CD4-positive, alpha-beta T cell (primary cell): ENCODE measurements at regions not wholly inside any gene's neighbourhood (a gene's known extent, or its start where the extent isn't known, plus 50 kb on each side); places are given as distances from the start of the nearest gene placed in this dataset.
"Not testable (repeated sequence)": the region's sequence is repeated elsewhere in the genome, so short reads cannot be mapped to it uniquely, and the experiment has no call there.

Source experiments
- ATAC-seq: fragments of 200-7000 bp; cut with Tn5 transposase; one replicate; pipeline ENCODE4 v1.10.0; 2022; ENCODE audit warnings: mild to moderate bottlenecking; ENCODE audit not compliant: poor library complexity
- CTCF ChIA-PET: fragments of 350-600 bp; sonication (Branson Sonifier 250); formaldehyde crosslinking; loops from one replicate; lab custom pipeline; 2021; ENCODE audit warnings: antibody characterized with exemption, inconsistent platforms; lab: Charles Lee
- POLR2A ChIA-PET: fragments of 350-600 bp; sonication (Branson Sonifier 250); formaldehyde crosslinking; loops from one replicate; lab custom pipeline; 2021; ENCODE audit warnings: antibody characterized with exemption, inconsistent platforms; lab: Charles Lee
- DNase-seq, 14 experiments: peaks; one replicate each; pipeline ENCODE4 v3.0.0-alpha.2; 2013 to 2020; ENCODE audit warnings: mixed read lengths in 2 of 14
- H3K27ac ChIP-seq, 2 donors: one replicate each; pipeline versions ENCODE4 v1.5.1 to v1.7.0; 2013; ENCODE audit warnings: low read length in 2 of 2, low read depth in 1 of 2, mild to moderate bottlenecking in 1 of 2
- H3K27me3 ChIP-seq, 2 experiments: 1 replicate in 1 of 2; 2 replicates in 1 of 2; pipeline versions ENCODE4 v1.6.1 to v1.7.0; 2013; ENCODE audit warnings: low read length in 2 of 2, control low read depth in 1 of 2, mild to moderate bottlenecking in 1 of 2, moderate library complexity in 1 of 2; ENCODE audit not compliant: insufficient read depth in 2 of 2, control insufficient read depth in 1 of 2
- H3K36me3 ChIP-seq: one replicate; pipeline ENCODE4 v1.6.1; 2013; ENCODE audit warnings: low read length, control low read depth; ENCODE audit not compliant: insufficient read depth
- H3K4me1 ChIP-seq: one replicate; pipeline ENCODE4 v1.6.1; 2013; ENCODE audit warnings: low read length, control low read depth; ENCODE audit not compliant: insufficient read depth
- H3K4me3 ChIP-seq: one replicate; pipeline ENCODE4 v1.5.1; 2013; ENCODE audit warnings: mild to moderate bottlenecking, low read length, moderate library complexity
- H3K9me3 ChIP-seq, 2 experiments: 1 replicate in 1 of 2; 2 replicates in 1 of 2; pipeline versions ENCODE4 v1.6.1 to v1.7.0; 2013; ENCODE audit warnings: low read length in 2 of 2, mild to moderate bottlenecking in 2 of 2, control low read depth in 1 of 2, moderate library complexity in 1 of 2; ENCODE audit not compliant: control insufficient read depth in 1 of 2, insufficient read depth in 1 of 2
- H3K27ac Mint-ChIP-seq: one replicate; pipeline ENCODE4 v1.8.0; 2020; ENCODE audit warnings: mixed read lengths
- H3K27me3 Mint-ChIP-seq: one replicate; pipeline ENCODE4 v1.8.0; 2021; ENCODE audit warnings: mixed read lengths
- H3K36me3 Mint-ChIP-seq: one replicate; pipeline ENCODE4 v1.8.0; 2021; ENCODE audit warnings: low read depth, mixed read lengths
- H3K4me1 Mint-ChIP-seq: one replicate; pipeline ENCODE4 v1.8.0; 2021; ENCODE audit warnings: low read depth, mixed read lengths
- H3K4me3 Mint-ChIP-seq: one replicate; pipeline ENCODE4 v1.8.0; 2020; ENCODE audit warnings: mild to moderate bottlenecking, mixed read lengths
- H3K9me3 Mint-ChIP-seq: one replicate; pipeline ENCODE4 v1.8.0; 2020; ENCODE audit warnings: mixed read lengths
- intact Hi-C, 2 experiments: fragments of 100-400 bp; cut with DNase I in 1 of 2; cut with micrococcal nuclease in 1 of 2; formaldehyde crosslinking; loops; one replicate each; pipeline versions ENCODE4 v1.15.1 to v1.9.0; 2023 to 2025; cut with DNase I, micrococcal nuclease
- TF ChIP-seq, protein P1 (sequence below): fragments of 200-600 bp; IDR thresholded peaks from one replicate; pipeline ENCODE4 v1.8.0; 2022; ENCODE audit warnings: antibody characterized with exemption, mild to moderate bottlenecking

DNA sequence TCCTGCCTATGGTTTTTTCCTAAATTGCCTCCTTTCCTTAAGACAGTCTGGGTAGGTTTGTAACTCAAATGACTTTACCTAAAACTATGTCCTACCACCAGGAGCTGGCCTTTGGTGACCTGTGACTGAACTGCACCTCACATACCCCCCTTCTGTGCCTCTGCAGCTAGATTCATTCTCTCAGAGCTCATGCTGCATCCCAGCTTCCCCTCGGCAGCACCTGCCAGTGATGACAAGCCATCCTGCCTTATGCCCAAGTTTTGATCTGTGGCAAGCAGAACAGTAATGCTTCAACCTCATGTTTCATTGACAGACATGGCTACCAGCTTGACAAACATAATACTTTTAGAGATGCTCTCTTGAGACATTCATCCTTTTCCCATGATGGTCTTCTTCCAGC is 141.9 kb downstream of the TSEN15 start:
- H3K4me1 ChIP-seq, result no peaks in the 10 kb centered on the region
- H3K4me3 ChIP-seq, result no peak overlapping the region
- Mint-ChIP-seq H3K4me3 (no peak overlapping the region), H3K36me3 (no peaks in the 10 kb centered on the region), H3K27me3 (peaks cover 25% of the 10 kb centered on the region), H3K27ac (no peak overlapping the region), H3K4me1 (no peaks in the 10 kb centered on the region), H3K9me3 (no peaks in the 10 kb centered on the region)
- no peaks in the 10 kb centered on the region for H3K36me3 ChIP-seq
- DNase-seq (no peak), ATAC-seq (no peak)
- H3K9me3 ChIP-seq, result no peaks in the 10 kb centered on the region
- TF ChIP-seq, protein P1, sequence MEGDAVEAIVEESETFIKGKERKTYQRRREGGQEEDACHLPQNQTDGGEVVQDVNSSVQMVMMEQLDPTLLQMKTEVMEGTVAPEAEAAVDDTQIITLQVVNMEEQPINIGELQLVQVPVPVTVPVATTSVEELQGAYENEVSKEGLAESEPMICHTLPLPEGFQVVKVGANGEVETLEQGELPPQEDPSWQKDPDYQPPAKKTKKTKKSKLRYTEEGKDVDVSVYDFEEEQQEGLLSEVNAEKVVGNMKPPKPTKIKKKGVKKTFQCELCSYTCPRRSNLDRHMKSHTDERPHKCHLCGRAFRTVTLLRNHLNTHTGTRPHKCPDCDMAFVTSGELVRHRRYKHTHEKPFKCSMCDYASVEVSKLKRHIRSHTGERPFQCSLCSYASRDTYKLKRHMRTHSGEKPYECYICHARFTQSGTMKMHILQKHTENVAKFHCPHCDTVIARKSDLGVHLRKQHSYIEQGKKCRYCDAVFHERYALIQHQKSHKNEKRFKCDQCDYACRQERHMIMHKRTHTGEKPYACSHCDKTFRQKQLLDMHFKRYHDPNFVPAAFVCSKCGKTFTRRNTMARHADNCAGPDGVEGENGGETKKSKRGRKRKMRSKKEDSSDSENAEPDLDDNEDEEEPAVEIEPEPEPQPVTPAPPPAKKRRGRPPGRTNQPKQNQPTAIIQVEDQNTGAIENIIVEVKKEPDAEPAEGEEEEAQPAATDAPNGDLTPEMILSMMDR, result no peak
- H3K27me3 ChIP-seq, result peaks cover 0 to 6% of the 10 kb centered on the region in 2 experiments
- intact Hi-C loops, result no loop called here
- no peak overlapping the region for H3K27ac ChIP-seq
- POLR2A ChIA-PET, result no interaction called here
- CTCF ChIA-PET, result no interaction called here

DNA sequence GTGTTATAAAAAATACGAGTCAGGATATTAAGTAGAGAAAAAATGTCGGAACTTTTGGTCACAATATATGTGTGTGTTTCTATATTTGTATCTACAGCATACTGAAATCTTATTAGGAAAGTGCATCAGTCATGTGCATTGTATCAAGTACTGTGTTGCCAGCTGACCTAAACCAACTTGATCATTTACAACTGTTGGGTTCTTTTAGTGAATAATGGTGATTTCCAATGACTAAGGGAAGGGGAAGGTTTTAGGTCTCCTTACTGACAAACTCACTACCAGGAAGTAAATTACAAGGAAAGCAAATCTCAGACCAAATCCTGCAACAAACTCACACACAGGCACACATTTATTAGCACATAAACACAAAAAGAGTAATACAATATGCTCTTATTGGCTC is 142.7 kb downstream of the TSEN15 start:
- intact Hi-C loops, result no loop called here
- Histone ChIP-seq H3K4me1 (no peaks in the 10 kb centered on the region), H3K4me3 (no peak overlapping the region), H3K27ac (no peak overlapping the region), H3K27me3 (peaks cover 0 to 6% of the 10 kb centered on the region in 2 experiments), H3K36me3 (no peaks in the 10 kb centered on the region), H3K9me3 (no peaks in the 10 kb centered on the region)
- Mint-ChIP-seq H3K4me1 (no peaks in the 10 kb centered on the region), H3K36me3 (no peaks in the 10 kb centered on the region), H3K9me3 (no peaks in the 10 kb centered on the region), H3K4me3 (no peak overlapping the region), H3K27ac (no peak overlapping the region), H3K27me3 (peaks cover 22% of the 10 kb centered on the region)
- no peak for ATAC-seq
- ChIA-PET CTCF (no interaction called here), POLR2A (interaction anchor here (0.8 kb wide), 1 partner anchor 469 kb away, joined by 3 read pairs; no protein-coding TSS in a partner anchor)
- TF ChIP-seq, protein P1, result no peak
- DNase-seq, result no peak

DNA sequence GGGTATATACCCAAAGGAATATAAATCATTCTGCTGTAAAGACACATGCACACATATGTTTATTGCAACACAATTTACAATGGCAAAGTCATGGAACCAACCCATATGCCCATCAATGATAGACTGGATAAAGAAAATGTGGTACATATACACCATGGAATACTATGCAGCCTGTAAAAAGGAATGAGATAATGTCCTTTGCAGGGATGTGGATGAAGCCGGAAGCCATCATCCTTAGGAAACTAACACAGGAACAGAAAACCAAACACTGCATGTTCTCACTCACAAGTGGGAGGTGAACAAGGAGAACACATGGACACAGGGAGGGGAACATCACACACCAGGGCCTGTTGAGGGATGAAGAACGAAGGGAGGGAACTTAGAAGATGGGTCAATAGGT is 144.2 kb downstream of the TSEN15 start:
- POLR2A ChIA-PET, intact Hi-C loops, H3K27me3 ChIP-seq, H3K4me1 Mint-ChIP-seq, H3K4me1 ChIP-seq, H3K4me3 Mint-ChIP-seq, ATAC-seq, H3K9me3 ChIP-seq, H3K27ac Mint-ChIP-seq, CTCF ChIA-PET, H3K4me3 ChIP-seq, H3K36me3 ChIP-seq, H3K9me3 Mint-ChIP-seq, DNase-seq, H3K36me3 Mint-ChIP-seq, H3K27ac ChIP-seq: not testable (repeated sequence)
- peaks cover 10% of the 10 kb centered on the region for H3K27me3 Mint-ChIP-seq

DNA sequence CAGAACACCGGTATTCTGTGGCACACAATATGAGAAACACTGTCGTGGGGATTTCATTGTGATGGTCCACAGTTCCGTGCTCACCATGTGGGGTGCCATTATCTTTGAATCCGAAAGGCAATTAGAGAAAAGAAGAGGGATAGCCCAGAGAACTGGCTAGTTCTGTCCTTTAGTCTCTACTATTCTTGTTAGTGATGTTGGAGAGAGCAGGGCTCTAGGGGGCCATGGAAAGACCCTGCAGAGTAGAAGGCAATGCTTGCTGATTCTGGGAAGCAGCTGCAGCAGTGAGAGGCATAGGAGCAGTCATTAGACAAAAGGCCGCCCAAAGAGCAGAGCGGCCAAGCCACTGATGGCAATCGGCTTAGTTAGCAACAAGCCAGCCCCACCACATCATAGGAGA is 146.3 kb downstream of the TSEN15 start:
- intact Hi-C loops, result no loop called here
- ATAC-seq (no peak), DNase-seq (no peak)
- TF ChIP-seq, protein P1, result no peak
- POLR2A ChIA-PET, result no interaction called here
- no peak overlapping the region for H3K4me3 ChIP-seq
- Mint-ChIP-seq H3K36me3 (no peaks in the 10 kb centered on the region), H3K9me3 (no peaks in the 10 kb centered on the region), H3K4me1 (no peaks in the 10 kb centered on the region), H3K4me3 (no peak overlapping the region), H3K27ac (no peak overlapping the region), H3K27me3 (peaks cover 8% of the 10 kb centered on the region)
- no peaks in the 10 kb centered on the region for H3K4me1 ChIP-seq
- CTCF ChIA-PET, result no interaction called here
- no peaks in the 10 kb centered on the region for H3K36me3 ChIP-seq
- no peaks in the 10 kb centered on the region for H3K9me3 ChIP-seq
- H3K27me3 ChIP-seq, result peaks cover 0 to 3% of the 10 kb centered on the region in 2 experiments
- no peak overlapping the region for H3K27ac ChIP-seq
